SK-N-SH treated with all-trans-retinoic acid at 6 μM for 48 hours (cell line): ENCODE measurements at regions not wholly inside any gene's neighbourhood (a gene's known extent, or its start where the extent isn't known, plus 50 kb on each side); places are given as distances from the start of the nearest gene placed in this dataset.

Experiments used
- ARNTL ChIP-seq: fragments of 450-650 bp; formaldehyde crosslinking; IDR thresholded peaks from 2 replicates; pipeline ENCODE4 v1.5.0; 2020; ENCODE audit warnings: low read depth, mild to moderate bottlenecking, moderate library complexity, borderline replicate concordance
- CREB5 ChIP-seq: fragments of 250-450 bp; sonication (Bioruptor Pico); IDR thresholded peaks from 2 replicates; pipeline ENCODE4 v1.5.1; 2020; ENCODE audit warnings: low read depth, mild to moderate bottlenecking, moderate library complexity
- RARB ChIP-seq: fragments of 250-450 bp; sonication (Bioruptor Pico); IDR thresholded peaks from 2 replicates; pipeline ENCODE4 v1.8.0; 2021; ENCODE audit warnings: mild to moderate bottlenecking, moderate library complexity
- TOX ChIP-seq: fragments of 250-450 bp; sonication (Bioruptor Pico); IDR thresholded peaks from 2 replicates; pipeline ENCODE4 v1.8.0; 2021; ENCODE audit warnings: mild to moderate bottlenecking, moderate library complexity, borderline replicate concordance
- ZNF565 ChIP-seq: fragments of 450-650 bp; formaldehyde crosslinking; conservative IDR thresholded peaks from 2 replicates; pipeline ENCODE4 v1.5.0; 2020; ENCODE audit warnings: low read depth, mild to moderate bottlenecking, moderate library complexity
- ZNF70 ChIP-seq: fragments of 450-650 bp; formaldehyde crosslinking; IDR thresholded peaks from 2 replicates; pipeline ENCODE4 v1.5.0; 2020; ENCODE audit warnings: mild to moderate bottlenecking, moderate library complexity
- TF ChIP-seq, protein P1 (sequence below): fragments of 250-450 bp; sonication (Bioruptor Pico); IDR thresholded peaks from 2 replicates; pipeline ENCODE4 v1.8.0; 2020; ENCODE audit warnings: mild to moderate bottlenecking, moderate library complexity, borderline replicate concordance

DNA sequence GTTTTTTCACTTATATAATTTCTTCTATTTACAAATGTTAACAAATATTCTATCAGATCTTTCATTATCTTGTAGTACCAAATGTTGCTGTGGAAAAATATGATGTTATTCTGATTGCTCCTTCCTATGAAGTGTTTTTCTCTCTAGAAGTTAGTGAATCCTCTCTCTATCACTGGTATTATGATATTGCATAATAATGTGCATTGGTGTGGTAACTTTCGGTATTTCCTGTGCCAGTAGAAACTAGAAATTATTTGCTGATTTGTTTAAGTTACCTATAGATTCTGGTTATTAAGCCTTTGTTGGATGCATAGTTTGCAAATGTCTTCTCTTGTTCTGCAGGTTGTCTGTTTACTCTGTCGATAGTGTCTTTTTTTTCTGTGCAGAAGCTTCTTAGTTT, 342.5 kb downstream of the CENPW start:
- TF ChIP-seq RARB (no peak), ZNF70 (CRISPR knock-in tag) (no peak), TOX (no peak), CREB5 (no peak), ZNF565 (no peak), ARNTL (CRISPR knock-in tag) (no peak)
- TF ChIP-seq, protein P1, sequence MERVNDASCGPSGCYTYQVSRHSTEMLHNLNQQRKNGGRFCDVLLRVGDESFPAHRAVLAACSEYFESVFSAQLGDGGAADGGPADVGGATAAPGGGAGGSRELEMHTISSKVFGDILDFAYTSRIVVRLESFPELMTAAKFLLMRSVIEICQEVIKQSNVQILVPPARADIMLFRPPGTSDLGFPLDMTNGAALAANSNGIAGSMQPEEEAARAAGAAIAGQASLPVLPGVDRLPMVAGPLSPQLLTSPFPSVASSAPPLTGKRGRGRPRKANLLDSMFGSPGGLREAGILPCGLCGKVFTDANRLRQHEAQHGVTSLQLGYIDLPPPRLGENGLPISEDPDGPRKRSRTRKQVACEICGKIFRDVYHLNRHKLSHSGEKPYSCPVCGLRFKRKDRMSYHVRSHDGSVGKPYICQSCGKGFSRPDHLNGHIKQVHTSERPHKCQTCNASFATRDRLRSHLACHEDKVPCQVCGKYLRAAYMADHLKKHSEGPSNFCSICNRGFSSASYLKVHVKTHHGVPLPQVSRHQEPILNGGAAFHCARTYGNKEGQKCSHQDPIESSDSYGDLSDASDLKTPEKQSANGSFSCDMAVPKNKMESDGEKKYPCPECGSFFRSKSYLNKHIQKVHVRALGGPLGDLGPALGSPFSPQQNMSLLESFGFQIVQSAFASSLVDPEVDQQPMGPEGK, result no peak
